C4-2B (cell line): ENCODE measurements at regions not wholly inside any gene's neighbourhood (a gene's known extent, or its start where the extent isn't known, plus 50 kb on each side); places are given as distances from the start of the nearest gene placed in this dataset.

Experiments
- H3K27ac ChIP-seq: fragments of 450-650 bp; 2 replicates; pipeline ENCODE4 v1.5.1; 2017
- ZFX ChIP-seq: fragments of 450-650 bp; IDR thresholded peaks from 2 replicates; pipeline ENCODE4 v1.6.1; 2017
- TF ChIP-seq, protein P1 (sequence below): fragments of 450-650 bp; conservative IDR thresholded peaks from 2 replicates; pipeline ENCODE4 v1.5.1; 2017; ENCODE audit warnings: mild to moderate bottlenecking

DNA sequence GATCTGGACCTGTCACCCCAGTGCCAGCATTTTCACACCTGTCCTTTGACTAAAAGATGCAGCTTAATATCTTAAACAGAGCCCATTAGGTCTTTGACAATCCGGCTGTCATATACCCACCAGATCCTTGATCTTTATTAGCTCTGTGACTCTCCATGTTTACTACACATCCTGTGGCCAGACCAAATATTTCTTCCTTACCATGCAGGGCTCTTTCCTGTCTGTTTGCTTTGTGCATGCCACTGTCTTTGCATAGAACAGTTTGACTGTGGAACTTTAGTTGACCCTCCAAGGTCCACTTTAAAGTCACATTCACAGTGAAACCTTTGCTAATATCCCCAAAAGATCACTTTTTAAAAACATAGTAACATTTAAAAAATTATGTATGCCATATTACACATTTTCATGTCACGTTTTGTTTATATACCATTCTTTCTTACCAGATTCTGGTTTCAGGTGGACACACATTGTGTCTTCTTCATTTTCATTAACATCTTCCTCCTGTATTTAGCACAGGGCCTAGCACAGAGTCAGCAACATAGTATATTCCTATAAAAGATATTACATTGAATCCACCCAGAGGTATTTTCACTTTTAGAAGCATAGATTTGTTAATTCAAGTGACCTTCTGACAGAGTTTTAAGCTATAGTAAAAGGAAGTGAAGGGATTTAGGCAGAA, 95.8 kb downstream of the RAP2B start:
- no peak for TF ChIP-seq ZFX
- TF ChIP-seq, protein P1, sequence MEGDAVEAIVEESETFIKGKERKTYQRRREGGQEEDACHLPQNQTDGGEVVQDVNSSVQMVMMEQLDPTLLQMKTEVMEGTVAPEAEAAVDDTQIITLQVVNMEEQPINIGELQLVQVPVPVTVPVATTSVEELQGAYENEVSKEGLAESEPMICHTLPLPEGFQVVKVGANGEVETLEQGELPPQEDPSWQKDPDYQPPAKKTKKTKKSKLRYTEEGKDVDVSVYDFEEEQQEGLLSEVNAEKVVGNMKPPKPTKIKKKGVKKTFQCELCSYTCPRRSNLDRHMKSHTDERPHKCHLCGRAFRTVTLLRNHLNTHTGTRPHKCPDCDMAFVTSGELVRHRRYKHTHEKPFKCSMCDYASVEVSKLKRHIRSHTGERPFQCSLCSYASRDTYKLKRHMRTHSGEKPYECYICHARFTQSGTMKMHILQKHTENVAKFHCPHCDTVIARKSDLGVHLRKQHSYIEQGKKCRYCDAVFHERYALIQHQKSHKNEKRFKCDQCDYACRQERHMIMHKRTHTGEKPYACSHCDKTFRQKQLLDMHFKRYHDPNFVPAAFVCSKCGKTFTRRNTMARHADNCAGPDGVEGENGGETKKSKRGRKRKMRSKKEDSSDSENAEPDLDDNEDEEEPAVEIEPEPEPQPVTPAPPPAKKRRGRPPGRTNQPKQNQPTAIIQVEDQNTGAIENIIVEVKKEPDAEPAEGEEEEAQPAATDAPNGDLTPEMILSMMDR: no peak
- H3K27ac ChIP-seq: no peak overlapping the region

DNA sequence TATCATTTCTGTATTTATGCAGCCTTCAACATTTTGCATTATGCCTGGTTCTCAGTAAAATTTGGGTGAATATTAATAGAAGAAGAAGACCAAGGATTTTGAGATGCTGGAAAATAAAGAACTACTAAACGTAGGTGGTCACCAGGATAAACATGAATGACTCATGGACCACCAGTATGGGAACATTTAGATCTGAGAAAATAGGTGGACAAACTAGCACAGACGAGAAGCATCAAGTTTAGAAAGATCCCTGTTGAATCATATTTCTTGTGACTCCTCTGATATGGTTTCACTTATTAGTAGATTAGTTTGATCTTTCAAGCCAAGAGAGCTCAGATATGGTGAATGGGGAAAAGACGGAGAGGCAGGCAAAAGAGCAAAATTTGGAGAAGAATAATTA, 97.9 kb downstream of the RAP2B start:
- TF ChIP-seq, protein P1: no peak
- no peak for TF ChIP-seq ZFX
- no peak overlapping the region for H3K27ac ChIP-seq

DNA sequence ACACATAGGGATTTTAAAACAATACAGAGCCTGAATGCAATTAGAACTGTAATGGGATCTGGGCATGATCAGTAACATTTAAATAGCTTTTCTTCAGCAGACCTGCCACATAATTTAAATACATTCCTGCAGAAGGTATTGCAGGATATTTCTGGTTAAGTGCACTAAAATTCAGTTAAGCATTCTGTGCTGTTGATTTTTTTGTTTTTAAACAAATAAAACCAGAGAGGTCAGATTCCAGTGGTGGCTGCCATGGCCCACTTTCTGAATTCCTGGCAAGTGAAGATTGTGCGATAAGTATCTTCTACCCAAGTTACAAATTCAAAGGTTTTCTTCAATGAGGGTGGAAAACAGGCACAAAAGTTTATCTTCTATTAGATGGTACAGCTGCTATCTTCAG, 98.7 kb downstream of the RAP2B start:
- TF ChIP-seq ZFX: no peak
- TF ChIP-seq, protein P1: no peak
- no peak overlapping the region for H3K27ac ChIP-seq

DNA sequence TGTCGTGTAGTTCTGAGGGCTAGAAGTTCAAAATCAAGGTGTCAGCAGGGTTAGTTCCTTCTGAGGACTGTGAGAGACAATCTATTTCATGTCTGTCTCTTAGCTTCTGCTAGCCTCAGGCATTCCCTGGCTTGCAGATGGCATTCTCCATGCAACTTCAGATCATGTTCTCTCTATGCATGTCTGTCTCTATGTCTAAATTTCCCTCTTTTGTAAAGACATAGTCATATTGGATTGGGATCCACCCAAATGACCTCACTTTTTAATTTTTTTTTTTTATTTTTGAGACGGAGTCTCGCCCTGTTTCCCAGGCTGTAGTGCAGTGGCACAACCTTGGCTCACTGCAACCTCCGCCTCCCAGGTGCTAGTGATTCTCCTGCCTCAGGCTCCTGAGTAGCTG, 104.6 kb downstream of the RAP2B start:
- TF ChIP-seq ZFX: no peak
- TF ChIP-seq, protein P1: no peak

DNA sequence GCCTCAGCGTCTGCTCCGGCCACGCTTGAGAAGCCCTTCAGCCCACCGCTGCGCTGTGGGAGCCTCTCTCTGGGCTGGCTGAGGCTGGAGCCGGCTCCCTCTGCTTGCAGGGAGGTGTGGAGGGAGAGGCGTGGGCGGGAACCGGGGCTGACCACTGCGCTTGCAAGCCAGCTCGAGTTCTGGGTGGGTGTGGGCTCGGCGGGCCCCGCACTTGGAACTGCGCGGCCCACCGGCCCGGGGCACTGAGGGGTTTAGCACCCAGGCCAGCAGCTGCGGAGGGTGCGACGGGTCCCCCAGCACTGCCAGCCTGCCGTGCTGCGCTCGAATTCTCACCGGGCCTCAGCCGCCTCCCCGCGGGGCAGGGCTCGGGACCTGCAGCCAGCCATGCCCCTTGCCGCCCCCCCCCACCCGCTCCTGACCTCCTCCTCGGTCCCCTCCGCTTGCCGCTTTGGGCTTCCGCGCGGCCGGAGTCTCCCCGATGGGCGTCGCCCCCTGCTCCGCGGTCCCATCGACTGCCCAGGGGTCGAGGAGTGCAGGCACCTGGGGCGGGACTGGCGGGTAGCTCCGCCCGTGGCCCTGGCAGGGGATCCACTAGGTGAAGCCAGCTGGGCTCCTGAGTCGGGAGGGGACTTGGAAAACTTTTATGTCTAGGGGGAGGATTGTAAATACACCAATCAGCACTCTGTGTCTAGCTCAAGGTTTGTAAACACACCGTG, 106.7 kb downstream of the RAP2B start:
- TF ChIP-seq, protein P1: no peak
- TF ChIP-seq ZFX: no peak
- H3K27ac ChIP-seq: no peak overlapping the region

More for the DNA sequence above, 104.6 kb downstream of the RAP2B start:
- no peak overlapping the region for H3K27ac ChIP-seq

DNA sequence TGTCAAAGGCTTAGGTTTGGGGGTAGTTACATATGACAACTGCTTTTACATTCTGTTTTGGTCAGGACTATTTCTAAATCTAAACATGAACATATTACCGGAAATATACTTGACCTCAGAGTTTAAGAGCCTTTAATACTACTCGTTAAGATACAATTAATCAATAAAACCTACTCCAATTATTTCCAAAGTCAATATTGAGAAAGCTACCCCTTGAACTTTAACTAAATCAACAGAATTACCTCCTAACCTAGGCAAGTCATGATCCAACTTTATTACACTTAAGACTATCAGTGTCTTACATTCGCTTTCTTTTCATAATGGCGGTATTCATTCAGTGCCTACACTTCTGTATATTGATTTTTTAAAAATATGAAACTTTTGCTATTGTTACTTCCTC, 107.7 kb downstream of the RAP2B start:
- no peak overlapping the region for H3K27ac ChIP-seq
- no peak for TF ChIP-seq ZFX
- TF ChIP-seq, protein P1: no peak

DNA sequence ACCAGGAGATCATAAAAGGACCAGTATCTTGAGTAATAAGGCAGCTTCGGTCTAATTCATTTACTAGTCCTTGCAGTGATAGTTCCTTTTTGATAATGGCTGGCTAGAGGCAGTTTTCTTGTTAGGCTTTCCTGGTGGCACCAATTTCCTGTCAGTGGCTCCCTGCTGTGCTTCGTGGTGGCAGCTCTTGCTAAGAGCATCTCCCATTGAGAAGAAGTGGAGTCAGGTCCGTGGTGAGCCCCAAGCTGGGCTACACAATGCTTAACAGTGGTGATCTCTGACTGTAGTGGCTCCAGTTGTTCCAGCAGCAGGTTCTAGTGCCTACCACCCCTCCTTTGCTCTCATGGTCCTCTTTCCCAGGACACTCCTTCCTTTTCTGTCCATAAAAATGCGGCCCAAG, 111.2 kb downstream of the RAP2B start:
- H3K27ac ChIP-seq: no peak overlapping the region

More for the DNA sequence above, 111.2 kb downstream of the RAP2B start:
- TF ChIP-seq ZFX: no peak
- TF ChIP-seq, protein P1: no peak
